GOT3 (cell line): ENCODE measurements at regions not wholly inside any gene's neighbourhood (a gene's known extent, or its start where the extent isn't known, plus 50 kb on each side); places are given as distances from the start of the nearest gene placed in this dataset.
"Not testable (repeated sequence)": the region's sequence is repeated elsewhere in the genome, so short reads cannot be mapped to it uniquely, and the experiment has no call there.

Source experiments
- DNase-seq: peaks from one replicate; lab custom pipeline; 2025; ENCODE audit warnings: mixed read lengths; lab: John Stamatoyannopoulos, UW

GRCh38 chr3:178202194-178202593, 334.0 kb upstream of the KCNMB2 start:
- DNase-seq: no peak

GRCh38 chr3:178203165-178203564, 333.1 kb upstream of the KCNMB2 start:
- no peak for DNase-seq

- DNase-seq: no peak
Measured at GRCh38 chr3:178203650-178204049, 332.6 kb upstream of the KCNMB2 start.

DNA sequence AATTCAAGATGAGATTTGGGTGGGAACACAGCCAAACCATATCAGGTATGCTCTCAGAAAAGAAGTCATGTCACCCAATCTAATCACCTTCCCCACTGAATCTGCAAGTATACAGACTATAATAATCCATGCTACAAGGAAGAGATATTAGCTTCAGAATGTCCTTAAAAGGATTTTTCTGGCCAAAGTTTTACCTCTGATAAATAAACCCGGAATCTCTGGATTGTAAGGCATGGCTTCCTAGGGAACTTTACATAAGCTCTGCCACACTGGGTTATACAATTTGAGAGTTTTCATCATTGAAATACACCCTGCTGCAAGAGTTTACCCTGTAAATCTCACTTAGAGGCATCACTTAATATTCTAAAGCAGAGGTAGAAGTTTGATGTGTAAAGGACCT, 330.5 kb upstream of the KCNMB2 start:
- DNase-seq: no peak

DNA sequence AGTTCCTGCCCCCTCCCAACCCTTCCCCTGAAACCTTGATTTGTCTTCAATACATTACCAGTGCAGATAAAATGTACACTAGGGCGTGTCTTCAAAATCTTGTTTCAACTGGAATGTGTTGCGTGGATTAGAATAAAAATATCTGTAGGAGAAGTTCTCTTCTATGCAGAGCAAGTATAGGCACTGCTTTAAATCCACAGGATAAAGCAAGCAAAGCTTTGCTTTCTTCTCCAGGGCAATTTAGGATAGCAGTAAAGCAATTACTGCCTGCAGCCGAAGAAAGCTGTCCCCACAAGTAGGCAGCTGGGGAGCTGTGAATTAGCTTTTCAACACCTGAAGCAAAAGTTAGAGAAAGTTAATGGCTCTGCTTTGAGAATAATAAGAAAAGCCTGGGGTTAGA, 329.7 kb upstream of the KCNMB2 start:
- DNase-seq: no peak

DNA sequence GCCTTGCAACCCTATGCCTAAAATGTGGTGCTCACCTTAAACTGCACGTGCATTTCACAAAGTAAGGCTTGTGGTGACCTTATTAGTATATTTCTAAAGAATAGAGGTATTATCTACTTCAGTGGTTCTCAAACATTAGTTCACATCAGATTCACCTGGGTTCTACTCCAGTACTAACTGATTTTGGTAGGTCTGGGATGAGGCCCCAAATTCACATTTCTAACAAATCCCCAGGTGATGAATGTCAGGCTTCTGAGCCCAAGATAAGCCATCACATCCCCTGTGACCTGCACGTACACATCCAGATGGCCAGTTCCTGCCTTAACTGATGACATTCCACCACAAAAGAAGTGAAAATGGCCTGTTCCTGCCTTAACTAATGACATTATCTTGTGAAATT, 329.1 kb upstream of the KCNMB2 start:
- DNase-seq: not testable (repeated sequence)

GRCh38 chr3:178207627-178208026, 328.6 kb upstream of the KCNMB2 start:
- DNase-seq: not testable (repeated sequence)

DNA sequence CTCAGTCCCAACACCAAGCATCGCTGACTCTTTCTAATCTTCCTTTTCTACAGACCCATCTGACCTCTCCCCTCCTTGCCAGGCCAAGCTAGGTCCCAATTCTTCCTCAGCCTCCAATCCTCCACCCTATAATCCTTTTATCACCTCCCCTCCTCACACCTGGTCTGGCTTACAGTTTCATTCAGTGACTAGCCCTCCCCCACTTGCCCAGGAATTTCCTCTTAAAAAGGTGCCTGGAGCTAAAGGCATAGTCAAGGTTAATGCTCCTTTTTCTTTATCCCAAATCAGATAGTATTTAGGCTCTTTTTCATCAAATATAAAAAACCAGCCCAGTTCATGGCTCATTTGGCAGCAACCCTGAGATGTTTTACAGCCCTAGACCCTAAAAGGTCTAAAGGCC, 327.1 kb upstream of the KCNMB2 start:
- not testable (repeated sequence) for DNase-seq

DNA sequence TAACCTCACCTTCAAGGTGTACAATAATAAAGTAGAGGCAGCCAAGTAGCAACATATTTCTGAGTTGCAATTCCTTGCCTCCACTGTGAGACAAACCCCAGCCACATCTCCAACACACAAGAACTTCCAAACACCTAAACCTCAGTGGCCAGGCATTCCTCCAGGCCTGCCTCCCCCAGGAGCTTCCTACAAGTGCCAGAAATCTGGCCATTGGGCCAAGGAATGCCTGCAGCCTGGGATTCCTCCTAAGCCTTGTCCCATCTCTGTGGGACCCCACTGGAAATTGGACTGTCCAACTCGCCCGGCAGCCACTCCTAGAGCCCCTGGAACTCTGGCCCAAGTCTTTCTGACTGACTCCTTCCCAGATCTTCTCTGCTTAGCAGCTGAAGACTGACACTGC, 326.6 kb upstream of the KCNMB2 start:
- DNase-seq: not testable (repeated sequence)

DNA sequence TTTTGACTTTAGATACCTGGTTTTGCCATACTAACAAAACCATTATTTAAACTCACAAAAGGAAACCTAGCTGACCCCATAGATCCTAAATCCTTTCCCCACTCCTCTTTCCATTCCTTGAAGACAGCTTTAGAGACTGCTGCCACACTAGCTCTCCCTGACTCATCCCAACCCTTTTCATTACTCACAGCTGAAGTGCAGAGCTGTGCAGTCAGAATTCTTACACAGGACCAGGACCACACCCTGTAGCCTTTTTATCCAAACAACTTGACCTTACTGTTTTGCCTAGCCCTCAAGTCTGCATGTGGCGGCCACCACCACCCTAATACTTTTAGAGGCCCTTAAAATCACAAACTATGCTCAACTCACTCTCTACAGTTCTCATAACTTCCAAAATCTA, 325.1 kb upstream of the KCNMB2 start:
- DNase-seq: not testable (repeated sequence)

DNA sequence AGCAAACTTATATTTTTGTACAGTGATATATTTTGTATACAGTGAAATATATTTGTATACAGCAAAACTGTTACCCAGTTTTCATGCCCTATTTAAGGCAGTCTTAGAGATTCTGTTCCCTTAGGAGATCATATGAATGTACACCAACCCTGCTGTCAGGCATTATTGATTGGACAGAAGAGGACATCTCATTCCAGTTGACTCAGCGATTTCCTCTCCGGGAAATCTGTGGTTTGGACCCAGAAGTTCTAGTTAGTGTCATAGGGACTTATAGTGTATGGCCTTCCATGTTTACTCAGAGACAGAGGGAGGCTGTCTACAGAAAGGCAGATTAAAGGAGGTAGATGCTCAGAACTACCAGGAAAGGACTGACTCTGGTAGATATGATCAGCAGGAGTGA, 318.8 kb upstream of the KCNMB2 start:
- DNase-seq: no peak

- no peak for DNase-seq
Measured at GRCh38 chr3:178218231-178218630, 318.0 kb upstream of the KCNMB2 start.

DNA sequence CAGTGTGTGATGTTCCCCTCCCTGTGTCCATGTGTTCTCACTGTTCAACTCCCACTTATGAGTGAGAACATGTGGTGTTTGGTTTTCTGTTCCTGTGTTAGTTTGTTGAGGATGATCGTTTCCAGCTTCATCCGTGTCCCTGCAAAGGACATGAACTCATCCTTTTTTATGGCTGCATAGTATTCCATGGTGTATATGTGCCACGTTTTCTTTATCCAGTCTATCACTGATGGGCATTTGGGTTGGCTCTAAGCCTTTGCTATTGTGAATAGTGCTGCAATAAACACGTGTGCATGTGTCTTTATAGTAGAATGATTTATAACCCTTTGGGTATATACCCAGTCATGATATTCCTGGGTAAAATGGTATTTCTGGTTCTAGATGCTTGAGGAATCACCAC, 316.6 kb upstream of the KCNMB2 start:
- DNase-seq: not testable (repeated sequence)

DNA sequence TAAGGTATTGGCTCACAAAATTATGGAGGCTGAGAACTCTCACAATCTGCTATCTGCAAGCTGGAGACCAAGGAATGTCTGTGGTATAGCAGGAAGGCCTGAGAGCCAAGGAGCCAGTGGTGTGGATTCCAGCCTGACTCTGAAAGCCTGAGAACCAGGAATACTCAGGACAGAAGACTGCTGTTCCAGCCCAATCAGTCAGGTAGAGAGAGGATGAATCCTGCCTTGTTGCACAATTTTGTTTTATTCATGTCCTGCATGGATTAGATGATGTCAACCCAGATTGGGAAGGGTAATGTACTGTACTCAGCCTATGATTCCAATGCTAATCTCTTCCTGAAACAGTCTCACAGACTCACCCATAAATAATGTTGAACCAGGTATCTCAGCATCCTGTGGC, 312.4 kb upstream of the KCNMB2 start:
- no peak for DNase-seq

- DNase-seq: no peak
Measured at GRCh38 chr3:178226094-178226493, 310.1 kb upstream of the KCNMB2 start.

DNA sequence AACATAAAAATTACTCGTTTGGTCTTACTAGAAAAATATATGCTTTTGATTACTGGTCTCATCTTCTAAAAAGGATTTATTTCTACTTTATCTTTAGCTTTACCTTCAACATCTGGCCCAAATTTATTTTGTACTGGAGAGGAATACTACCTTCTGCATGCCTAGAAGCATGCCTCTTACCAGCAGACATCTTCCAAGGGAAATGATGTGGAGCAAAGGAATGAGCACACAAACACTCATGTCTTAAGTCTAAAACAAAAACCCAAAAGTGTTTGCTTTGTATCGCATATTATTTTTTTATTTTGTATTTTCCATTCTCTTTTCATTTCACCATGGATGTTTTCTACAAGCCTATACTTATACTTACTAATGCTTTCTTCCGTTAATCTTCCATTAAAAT, 304.6 kb upstream of the KCNMB2 start:
- no peak for DNase-seq

- no peak for DNase-seq
Measured at GRCh38 chr3:178233371-178234071, 302.7 kb upstream of the KCNMB2 start.

- DNase-seq: no peak
Measured at GRCh38 chr3:178236555-178237277, 299.5 kb upstream of the KCNMB2 start.

- no peak for DNase-seq
Measured at GRCh38 chr3:178238179-178238578, 298.1 kb upstream of the KCNMB2 start.

DNA sequence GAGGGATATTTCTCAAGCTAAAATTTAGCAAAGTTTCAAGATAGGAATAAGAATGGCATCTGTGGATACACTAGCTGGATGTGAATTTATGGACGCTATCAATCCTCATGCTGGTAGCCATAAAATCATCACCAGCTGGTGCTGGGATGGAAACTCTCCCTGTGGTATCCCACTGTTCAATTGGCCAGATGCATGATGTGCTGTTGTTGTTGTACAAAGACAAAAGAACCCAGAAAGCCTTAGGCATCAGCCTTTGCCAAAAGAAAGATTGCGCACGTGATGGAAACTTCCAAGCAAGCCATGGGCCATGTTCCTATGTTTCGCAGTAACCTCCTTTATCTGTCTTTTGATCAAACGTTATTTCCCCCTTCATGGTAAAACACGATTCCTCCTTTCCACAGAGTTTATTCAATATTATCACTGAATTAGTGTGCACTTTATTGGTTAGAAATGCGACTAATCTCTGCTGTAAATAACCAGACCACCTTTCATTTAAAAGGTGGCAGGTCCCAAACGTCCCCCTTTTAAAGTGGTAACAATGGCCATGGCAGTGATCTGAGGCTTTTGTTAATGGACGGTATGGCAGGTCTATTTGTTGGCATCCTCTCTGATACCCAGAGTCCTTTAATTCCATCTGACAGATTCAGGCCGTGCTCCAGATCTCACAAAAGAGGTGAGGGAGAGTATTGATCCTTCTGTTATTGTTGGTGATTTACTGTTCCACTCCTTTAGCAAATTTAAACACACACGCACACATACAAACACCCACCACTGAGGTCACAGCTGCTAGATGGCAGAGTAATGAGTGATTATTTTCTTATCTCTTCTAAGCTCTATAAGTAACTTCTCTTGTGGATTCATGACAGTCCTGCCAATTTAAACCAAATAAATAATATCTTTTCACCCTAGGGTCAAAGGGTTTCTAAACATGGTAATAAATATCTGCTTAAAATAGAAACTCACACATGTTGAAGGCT, 291.2 kb upstream of the KCNMB2 start:
- DNase-seq: no peak

- DNase-seq: no peak
Measured at GRCh38 chr3:178246004-178246403, 290.2 kb upstream of the KCNMB2 start.

- DNase-seq: no peak
Measured at GRCh38 chr3:178255315-178255714, 280.9 kb upstream of the KCNMB2 start.
